MM.1S (cell line): ENCODE measurements at regions not wholly inside any gene's neighbourhood (a gene's known extent, or its start where the extent isn't known, plus 50 kb on each side); places are given as distances from the start of the nearest gene placed in this dataset.

Source experiments
- EZH2 ChIP-seq: fragments of 300-600 bp; sonication (generic); optimal IDR thresholded peaks from 2 replicates; pipeline ENCODE3; 2017; ENCODE audit warnings: low read depth, mild to moderate bottlenecking, antibody characterized with exemption, low read length, mixed read lengths
- TF ChIP-seq, protein P1 (sequence below): fragments of 300-600 bp; sonication (generic); IDR thresholded peaks from 2 replicates; pipeline ENCODE4 v1.5.1; 2016; ENCODE audit warnings: antibody characterized with exemption, low read length, mixed read lengths

GRCh38 chr13:34619326-34619725 is 322.7 kb upstream of the NBEA start:
- TF ChIP-seq, protein P1, sequence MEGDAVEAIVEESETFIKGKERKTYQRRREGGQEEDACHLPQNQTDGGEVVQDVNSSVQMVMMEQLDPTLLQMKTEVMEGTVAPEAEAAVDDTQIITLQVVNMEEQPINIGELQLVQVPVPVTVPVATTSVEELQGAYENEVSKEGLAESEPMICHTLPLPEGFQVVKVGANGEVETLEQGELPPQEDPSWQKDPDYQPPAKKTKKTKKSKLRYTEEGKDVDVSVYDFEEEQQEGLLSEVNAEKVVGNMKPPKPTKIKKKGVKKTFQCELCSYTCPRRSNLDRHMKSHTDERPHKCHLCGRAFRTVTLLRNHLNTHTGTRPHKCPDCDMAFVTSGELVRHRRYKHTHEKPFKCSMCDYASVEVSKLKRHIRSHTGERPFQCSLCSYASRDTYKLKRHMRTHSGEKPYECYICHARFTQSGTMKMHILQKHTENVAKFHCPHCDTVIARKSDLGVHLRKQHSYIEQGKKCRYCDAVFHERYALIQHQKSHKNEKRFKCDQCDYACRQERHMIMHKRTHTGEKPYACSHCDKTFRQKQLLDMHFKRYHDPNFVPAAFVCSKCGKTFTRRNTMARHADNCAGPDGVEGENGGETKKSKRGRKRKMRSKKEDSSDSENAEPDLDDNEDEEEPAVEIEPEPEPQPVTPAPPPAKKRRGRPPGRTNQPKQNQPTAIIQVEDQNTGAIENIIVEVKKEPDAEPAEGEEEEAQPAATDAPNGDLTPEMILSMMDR: no peak
- no peak for TF ChIP-seq EZH2
